Stimulated activated CD4-positive, alpha-beta T cell treated with anti-CD3 and anti-CD28 coated beads, Interleukin-1b, Interleukin-23, amount 100 ng/mL, for 4 hours (primary cell): ENCODE measurements at regions not wholly inside any gene's neighbourhood (a gene's known extent, or its start where the extent isn't known, plus 50 kb on each side); places are given as distances from the start of the nearest gene placed in this dataset.
"Not testable (repeated sequence)": the region's sequence is repeated elsewhere in the genome, so short reads cannot be mapped to it uniquely, and the experiment has no call there.

ENCODE experiments used
- DNase-seq, 2 donors: peaks; one replicate each; pipeline ENCODE4 v3.0.0-alpha.2; 2020; ENCODE audit warnings: low read depth in 2 of 2

DNA sequence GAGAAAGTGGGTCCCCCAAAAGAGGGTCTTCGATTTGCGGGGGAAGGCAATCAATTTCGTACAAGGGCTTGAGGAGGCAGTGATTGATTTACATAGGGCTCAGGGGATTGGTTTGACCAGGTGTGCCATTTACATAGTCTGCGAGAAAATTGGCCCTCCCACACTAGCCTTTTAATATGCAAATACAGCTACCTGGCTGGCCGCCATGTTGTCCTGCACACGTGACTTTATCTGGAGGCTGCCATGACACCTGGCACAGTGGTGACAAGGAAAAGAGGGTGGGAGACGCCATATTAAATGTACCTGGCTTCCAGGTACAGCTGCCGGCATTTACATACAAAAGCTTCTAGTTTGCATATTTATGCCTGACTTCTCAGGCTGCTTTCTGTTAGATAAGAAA, 1577.2 kb upstream of the LRRTM3 start:
- no peak for DNase-seq

DNA sequence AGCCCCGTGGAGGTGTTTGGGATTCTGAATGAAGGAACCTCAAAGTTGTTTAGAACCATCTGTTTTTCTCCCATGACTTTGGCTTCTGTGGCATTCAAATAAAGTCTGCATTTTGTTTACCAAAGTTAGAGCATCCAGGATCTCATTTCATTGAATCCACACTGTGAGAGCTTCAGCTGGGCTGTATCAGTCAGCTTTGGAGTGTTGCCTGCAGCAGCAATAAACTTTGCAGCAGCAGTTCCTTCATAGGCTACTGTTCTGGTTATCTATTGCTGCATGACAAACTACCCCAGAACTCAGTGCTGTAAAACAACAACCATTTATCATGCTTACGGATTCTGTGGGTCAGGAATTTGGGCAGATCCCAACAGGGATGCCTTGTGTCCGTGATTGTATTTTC, 1575.2 kb upstream of the LRRTM3 start:
- no peak for DNase-seq

DNA sequence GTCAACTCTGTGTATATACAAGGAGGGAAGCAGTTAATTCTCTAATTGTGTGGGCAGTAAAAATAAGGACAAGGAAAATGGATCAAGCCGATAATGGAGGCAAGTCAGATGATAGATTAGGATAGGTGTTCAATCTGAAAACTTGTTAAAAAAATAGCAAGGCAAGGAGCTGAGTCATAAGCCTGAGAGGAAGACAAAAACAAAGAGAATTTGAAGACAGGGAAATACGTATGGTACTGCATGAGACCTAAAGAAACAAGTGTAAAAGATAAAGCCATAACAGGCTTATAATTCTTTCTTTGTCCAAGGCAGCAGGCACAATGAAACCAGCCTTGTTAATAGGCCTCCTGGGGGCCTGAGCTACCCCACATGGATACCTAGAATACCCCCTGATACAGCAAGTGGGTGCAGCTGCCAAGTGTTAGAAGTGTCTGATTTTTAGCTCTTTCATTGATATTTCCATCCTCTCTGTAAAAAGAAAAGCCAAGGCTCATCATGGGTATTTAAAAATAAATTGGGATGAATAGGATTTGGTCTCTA, 1570.6 kb upstream of the LRRTM3 start:
- DNase-seq = no peak

DNA sequence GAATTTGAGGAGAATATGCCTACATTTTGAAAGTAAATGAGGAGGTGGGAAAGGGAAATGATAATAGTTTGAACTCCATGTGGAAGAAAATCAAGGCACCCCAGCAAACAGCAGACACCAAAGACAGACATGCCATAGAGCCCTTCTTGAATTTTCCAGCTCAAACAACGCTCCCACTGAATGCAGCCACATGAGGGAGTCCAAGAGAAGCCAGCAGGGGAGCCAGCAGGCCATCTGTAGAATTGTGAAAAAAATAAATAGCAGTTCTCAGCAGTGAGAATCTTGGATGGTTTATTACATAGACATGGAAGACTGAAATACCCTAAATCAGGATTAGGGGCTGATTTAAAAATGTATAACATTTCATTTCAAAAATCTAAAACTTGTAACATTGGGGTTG, 1567.3 kb upstream of the LRRTM3 start:
- no peak for DNase-seq

DNA sequence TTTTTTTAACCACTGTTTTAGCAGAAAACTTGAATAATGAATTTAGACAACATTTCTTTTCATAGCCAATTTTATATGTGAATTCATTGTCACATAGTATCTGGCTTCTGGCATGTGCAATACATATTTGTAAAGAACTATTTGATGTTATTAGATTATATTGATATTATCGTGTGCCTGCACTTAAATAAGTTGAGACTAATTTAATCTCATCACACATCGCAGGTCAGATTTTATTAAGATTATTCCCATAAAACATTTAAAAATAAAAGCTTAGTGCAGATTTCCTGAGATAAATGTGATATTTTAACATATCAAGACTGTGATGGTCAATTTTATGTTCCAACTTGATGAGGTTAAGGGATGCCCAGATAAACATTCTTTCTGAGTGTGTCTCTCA, 1565.3 kb upstream of the LRRTM3 start:
- DNase-seq = no peak

DNA sequence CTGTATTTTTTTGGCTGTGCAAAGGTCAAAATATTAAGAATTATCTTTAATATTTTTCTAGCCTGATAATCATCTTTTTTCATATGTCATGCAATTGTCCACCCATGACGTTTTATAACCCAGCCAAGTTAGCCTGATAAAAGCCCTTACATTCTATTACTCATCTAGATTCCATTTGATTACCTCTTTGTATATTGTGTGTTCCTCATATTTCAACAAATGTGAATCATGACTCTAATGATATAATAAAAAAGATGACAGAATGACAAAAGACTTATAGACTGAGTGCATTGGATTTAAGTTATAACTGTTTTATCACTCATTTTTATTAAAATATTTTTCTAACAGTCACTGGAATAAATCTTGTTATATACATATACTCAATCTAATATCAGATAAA, 1560.0 kb upstream of the LRRTM3 start:
- no peak for DNase-seq

DNA sequence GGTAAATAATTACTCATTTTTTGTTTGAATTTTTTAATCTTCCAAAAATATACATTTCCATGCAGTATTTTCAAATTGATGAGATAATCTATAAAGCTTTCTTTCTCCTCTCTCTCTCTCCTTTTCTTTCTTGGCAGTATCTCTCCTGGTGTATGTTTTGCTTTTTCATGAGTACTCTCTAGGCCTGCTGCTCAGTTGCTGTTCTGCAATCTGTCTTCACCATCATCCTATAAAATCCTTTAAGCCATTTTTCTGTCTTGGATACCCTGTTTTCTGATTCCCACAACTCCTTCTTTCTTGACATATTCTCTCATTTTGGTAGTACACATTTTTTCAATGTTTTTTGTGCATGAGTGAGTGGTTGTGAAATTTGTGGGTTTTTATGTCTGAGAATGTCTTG, 1558.1 kb upstream of the LRRTM3 start:
- no peak for DNase-seq

DNA sequence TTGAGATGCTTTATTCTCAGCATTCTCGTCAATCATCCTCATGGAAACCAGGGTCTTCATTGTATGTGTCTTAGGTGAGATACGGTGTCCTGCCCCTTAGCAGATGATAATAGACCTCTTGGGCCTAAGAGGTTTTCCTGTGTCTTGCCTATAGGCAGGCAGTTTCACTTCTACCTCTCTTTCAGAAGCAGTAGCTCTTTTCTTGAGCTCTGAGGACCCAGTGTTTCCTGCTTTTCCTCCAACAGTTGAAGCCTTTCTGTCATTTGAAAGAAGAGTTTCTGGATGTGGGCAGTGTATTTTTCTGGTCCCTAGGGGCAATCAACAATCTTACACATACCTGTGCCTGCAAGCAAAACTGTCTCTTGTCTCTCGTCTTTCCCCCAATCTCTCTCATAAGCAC, 1550.3 kb upstream of the LRRTM3 start:
- no peak for DNase-seq

DNA sequence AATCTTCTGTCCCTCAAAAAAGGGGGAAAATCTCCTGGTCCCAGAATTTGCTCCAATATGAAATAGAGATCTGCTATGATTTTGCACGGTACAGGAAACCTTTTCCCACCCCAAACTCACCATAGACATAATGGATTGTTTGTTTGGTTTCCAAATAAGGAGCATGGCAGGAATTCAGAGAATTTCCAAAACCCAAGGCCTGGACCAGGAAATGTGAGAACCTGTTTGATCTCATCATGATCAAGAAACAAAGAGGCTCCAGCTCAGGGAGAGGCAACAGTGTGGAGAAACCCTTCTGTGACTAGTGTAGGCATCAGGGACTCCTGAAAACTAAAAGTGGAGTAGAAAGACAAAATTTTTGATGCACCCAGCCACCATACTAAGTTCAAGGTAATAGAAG, 1548.1 kb upstream of the LRRTM3 start:
- no peak for DNase-seq

DNA sequence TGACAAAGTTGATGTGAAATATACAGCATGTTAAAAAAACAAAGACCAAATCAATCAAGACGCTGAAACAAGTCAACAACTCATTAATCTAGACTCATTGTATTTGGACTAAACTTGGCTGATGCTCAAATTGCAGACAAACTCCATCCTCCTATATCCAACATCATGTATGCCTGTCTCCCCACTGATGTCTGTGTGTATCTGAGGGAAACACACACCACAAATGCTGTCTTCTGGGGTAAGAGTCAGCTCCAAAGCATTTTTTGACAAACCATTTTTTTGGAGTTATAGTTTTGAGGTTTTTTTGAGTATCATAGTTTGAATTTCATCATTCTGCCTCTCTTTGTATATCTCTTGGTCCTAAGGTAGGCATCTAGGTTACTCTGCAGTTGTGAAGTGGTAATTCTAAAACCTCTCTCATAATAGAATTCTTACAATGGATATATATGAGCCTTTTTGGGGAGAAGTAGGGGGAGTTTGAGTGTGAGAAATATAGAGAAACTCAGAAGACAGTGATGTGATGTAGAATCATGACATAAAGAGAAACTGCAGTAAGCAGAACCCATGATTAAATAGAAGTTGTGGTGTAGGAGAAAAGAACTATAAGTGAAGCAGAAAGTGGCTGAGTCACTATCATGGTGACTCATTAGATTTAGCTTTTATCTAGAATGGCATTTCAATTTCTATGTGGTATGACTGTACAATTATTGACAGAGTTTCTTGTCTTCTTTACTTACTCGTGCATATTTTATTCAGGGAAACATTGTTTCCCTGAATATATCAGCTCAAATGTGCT, 1531.1 kb upstream of the LRRTM3 start:
- DNase-seq = no peak

DNA sequence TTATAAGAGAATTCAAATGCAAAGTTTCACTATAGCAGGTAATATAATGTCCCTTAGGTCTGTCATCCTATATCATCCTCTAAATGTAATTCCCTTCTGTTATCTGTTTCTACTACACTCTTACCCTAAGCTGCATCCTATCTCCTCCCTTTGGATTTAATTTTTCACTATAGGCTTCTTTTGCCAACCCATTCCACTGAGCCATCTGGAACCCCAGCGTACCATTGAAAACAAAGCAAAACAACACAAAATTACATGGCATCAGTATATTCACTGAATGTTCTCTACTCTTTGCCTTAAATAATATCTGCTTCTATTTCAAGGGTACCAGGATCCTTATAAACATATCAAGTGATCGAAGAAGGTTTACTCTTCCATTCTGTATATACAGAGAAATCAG, 1530.2 kb upstream of the LRRTM3 start:
- no peak for DNase-seq

DNA sequence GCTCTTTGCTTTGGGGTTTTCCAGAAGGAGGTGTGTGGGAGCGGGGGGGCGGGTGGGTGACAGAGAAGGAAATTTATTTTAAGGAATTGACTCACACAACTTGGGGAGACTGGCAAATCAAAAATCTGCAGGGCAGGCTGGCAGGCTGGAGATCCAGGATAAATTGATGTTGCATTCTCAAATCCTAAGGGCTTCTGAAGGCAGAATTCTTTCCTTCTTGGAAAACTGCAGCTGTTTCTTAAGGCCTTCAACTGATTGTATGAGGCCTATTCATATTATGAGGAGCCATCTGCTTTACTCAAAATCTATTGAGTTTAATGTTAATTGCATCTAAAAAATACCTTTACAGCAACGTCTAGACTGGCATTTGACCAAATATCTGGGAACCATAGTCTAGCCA, 1528.8 kb upstream of the LRRTM3 start:
- DNase-seq = no peak

DNA sequence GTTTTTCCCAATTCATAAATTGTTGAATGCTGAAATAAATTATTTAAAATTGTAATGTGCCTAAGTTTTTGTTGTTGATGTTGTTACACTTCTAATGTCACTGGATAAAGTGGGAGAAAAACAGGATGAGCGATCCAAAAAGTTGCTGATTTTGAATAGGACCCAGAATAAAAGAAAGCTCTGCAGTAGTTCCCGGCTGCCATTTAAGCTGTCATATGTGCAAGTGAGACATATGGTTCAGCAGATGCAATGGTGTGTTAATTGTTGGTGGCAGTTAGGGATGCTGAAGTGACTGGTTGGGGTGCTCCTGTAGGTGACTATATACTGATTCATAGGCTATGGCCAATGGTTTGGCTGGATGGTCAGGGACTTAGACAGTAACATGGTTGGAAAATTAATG, 1517.4 kb upstream of the LRRTM3 start:
- DNase-seq = no peak

DNA sequence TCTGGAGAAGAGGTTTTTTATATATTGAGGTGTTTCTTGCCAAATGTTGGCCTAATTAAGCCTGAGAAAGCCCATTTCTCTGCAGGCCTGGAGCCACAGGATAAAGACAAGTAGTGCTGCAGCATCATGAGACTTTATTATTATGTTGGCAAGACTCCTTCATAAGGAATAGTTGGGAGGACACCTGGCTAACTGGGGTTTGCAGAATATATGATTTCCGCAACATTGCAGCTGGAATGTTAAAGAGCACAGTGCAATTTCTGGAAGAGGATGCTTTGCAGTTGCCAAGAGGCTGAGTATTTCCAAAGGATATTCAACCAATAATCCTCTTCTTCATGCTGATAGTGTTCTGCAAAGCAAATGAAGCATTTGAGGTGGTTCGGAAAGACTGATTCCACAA, 1512.8 kb upstream of the LRRTM3 start:
- DNase-seq = no peak

DNA sequence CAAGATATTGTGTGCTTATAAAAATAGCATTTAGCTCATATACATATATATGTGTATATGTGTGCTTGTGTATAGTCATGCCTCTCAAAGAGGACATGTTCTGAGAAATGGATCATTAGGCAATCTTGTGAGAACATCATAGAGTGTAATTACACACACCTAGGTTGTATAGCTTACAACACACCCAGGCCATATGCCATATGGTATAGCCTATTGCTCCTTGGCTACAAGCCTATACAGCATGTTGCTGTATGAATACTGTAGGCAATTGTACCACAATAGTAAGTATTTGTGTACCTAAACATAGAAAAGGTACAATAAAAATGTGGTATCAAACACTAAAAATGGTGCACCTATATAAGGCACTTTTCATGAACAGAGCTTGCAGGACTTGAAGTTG, 1510.5 kb upstream of the LRRTM3 start:
- DNase-seq = no peak

DNA sequence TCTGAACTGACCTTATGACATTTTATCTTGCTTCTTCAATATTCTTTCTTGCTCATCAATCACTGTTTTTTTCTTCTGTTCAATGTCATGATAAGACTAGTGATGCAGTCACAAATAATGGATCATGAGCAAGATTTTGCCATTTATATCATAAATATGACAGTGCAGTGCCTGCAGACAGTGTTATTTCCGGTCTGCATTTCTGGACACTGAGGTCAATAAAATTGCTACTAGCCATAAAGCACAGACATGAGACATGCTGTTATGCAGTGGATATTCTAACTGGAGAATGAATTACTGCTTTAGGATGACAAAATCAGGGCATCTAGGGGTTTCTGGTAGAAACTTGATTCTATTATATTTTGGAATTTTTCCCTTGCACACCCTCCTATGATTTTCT, 1509.7 kb upstream of the LRRTM3 start:
- DNase-seq = no peak

DNA sequence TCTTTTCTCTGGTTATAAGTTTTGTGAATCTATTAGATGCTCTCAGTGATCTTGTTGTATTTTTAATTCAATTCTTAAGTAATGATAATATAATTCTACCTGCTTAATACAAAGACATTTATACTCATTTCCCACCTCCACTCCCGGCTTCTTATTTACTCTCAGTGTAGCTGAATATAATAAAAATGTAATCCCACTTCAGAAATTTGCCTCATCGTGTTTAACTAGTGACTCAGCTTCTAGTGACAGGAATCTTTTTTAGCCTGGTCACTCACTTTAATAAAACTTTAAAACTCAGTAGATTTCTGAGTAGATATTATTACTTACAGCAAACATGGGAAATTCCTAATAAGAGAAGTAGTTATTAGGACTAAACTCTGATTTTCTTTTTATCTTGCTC, 1506.2 kb upstream of the LRRTM3 start:
- no peak for DNase-seq

DNA sequence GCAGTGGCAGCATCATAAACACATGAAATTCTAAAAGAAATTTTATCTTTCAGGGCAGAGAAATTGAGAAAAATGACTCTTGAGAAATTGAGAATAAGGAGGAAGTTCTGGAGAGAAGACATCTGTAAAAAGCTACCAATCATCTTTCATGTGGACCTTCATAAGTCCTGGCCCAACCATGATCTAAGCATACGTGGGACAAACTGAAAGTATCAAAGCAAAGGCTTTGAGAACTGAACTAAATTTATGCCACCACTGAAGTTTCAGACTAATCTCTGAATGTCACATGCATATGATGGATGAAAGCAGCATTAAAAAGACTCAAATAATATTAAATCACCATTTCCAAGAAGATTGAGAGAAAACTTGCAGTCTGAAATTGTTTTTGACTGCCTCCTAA, 1502.8 kb upstream of the LRRTM3 start:
- no peak for DNase-seq

DNA sequence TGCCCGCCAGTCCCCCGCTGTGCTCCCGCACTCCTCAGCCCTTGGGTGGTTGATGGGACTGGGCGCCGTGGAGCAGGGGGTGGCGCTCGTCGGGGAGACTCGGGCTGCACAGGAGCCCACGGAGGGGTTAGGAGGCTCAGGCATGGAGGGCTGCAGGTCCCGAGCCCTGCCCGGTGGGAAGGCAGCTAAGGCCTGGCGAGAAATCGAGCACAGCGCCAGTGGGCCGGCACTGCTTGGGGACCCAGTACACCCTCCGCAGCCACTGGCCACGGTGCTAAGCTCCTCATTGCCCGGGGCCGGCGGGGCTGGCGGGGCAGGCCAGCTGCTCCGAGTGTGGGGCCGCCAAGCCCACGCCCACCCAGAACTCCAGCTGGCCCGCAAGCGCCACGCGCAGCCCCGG, 1496.5 kb upstream of the LRRTM3 start:
- not testable (repeated sequence) for DNase-seq

DNA sequence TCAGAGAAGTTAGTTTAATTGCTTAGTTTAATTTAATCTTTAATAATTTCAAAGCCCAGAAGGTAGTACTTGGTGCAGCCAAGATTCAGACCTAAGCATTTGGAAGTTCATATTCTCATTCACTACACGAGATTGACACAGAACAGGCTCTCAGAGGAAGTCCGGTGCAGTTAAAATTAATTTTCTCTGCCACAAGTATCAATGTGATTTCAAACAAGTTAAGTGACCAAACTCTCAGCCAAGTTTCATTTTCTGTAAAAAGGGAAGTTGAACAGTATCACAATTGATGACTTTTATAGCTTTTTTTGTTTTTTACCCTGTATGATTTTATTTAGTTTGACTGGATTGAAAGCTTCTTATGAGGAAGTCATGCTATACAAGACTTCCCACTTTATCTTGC, 1494.9 kb upstream of the LRRTM3 start:
- DNase-seq = no peak

DNA sequence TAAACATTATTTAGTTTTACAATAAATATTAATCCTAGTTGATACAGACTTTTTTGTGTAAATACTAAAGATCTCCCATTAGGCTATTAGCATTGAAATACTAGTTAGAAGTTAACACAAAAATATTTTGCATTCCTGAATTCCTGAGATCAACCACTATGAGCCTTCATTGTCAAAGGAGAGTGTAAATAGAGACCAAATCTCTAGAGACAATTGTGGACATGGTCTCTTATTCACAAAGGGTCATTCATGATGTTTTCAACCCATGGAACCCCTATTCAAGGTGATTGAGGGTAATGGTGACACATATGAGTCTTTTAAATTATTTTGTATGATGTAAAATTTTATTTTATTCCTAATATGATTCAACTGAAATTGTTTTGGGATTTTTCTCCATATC, 1454.8 kb upstream of the LRRTM3 start:
- DNase-seq = no peak

DNA sequence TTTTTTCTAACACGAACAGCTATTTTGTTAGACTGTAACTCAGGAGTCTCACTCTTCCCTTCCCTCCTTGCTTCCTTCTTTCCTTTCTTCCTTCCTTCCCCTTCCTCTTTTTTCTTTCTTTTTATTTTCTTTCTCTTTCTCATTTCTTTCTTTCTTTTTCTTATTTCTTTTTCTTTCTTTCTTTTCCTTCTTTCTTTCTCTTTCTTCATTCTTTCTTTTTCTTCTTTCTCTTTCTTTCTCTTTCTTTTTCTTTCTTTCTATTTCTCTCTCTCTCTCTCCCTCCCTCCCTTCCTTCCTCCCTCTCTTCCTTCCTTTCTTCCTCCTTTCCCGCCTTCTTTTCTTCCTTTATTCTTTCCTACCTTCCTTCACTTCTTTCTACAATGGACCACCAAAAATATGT, 1443.0 kb upstream of the LRRTM3 start:
- no peak for DNase-seq

DNA sequence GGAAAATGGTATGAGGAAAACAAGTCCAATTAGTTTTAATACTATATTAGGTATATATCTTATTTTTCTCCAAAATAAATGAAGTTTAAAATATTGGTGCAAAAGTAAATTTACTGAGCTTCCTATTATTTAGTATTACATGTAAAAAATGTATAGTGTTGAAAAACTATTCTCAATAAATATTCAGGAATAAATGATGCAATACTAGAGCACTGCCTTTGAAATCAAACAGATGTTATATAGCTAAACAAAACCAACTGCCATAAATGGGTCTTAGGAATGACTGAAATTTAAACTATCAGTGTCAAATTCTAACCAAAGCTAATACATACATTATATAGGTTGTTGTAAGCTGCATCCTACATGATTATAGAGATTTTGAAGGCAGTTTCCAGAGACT, 1434.0 kb upstream of the LRRTM3 start:
- no peak for DNase-seq

DNA sequence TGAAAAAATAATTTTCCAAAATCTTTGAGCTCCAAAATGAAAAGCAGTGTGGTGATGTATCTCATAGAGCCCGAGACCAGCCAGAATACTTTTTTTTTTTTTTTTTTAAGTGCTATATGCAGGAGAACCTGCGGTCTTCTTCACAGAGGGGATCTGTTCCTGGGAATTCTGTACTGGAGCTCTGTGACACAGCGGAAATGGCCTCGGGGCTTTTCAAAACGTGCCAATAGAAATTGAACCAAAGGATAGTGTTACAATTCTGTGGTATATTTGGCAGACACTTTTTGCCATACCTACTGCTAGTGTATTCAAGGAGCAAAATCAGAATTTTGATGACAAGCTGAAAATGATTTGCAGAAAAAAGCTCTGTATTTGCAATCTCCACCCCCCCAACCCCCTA, 1429.3 kb upstream of the LRRTM3 start:
- no peak for DNase-seq
